HG02970 (cell line): ENCODE measurements at regions not wholly inside any gene's neighbourhood (a gene's known extent, or its start where the extent isn't known, plus 50 kb on each side); places are given as distances from the start of the nearest gene placed in this dataset.

Experiments used
- ATAC-seq: cut with Tn5 transposase; IDR thresholded peaks from one replicate; pipeline ENCODE4 v1.9.1; 2021; ENCODE audit warnings: mild to moderate bottlenecking, moderate library complexity, moderate number of reproducible peaks; ENCODE audit not compliant: unreplicated experiment, low FRiP score

DNA sequence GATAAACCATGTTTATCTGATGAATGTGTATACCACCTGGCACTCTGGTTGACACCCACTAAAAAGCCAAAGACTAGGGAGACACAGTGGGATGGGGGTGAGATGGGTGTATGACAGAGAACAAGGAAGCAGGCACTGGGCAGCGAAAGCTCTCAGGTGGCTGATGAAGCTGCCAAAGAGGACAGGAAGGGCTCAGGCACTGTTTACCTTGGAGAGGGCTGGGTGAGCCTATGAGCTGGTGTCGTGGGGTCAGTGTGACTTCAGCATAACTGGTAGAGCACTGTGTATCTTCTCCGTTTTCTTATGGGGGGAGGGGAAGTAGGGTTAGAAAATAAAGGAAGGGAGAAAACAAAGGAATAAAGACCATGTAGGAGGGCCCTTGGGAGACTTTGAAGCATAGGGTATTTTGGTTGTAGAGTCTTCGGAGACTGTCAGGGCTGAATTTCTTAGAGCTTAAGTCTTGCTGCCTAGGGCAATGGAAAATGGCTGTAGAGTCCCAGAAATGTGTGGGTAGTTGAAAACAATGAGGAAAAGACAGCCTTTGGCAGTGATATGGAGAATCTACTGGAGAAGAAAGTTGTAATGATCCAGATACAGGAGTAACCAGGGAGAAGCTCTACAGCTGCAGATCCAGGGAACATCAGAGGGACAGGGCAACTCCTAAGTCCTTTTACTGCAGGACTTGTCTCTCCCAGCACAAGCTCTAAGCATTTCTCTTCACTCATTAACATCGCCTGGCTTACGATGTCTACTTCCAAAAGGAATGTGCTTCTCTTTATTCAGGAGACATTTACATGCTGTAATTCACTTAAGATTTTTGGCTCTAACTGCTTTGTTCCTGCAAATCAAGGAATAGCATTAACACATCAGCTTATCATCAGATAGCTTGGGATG lies 120.0 kb downstream of the AQP4 start:
- ATAC-seq: no peak

DNA sequence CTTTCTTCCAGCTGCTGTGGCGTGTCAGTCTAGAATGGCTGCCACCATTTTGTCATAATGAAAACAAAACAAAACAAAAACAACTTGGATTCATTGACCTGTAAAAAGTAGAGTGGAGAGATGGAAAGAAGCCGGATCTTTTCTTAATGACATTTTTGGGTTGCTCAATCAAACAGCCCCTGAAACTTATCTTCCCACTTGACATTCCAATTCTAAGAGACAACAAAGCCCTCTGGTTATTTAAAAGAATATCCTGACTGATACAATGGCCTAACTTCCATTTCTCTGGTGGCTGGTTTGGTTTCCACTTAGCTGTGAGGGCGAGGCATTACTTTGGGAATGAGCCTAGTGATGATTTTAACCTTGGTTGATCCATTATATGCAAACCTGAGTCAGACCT lies 123.7 kb downstream of the AQP4 start:
- ATAC-seq: no peak

DNA sequence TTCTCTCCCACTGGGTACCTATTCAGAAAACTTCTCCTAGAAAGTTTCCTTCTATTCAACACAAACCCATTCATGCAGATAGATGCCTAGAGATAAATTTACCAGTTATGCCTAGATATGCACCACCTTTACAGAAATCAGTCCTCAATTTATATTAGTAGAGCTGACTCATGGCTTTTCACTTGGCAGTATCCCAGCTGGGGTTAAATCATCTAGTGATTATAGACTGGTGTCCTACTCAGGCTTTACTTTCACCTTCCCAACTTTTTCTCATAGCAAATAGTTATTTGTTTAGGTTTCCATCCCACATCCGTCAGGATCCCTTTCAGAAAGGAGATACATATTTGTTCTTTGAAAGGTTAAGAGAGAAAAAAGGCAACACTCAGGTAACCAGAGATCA lies 124.5 kb downstream of the AQP4 start:
- ATAC-seq: no peak

DNA sequence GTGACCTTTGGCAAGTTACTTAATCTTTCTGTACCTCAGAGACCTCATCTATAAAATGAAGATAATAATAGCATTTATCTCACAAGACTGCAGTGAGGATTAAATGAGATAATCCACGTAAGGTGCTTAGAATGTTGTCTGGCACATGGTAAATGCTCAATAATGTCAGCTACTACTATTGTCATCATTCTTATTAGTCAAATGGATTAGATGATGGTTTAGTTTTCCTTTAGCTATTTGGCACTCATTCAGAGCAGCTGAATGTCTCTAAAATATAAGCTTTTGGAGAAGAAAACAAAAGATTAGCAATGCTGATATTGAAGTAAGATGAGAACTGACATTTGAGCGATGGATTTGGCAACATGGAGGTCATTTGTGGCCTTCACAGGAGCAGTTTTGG lies 125.1 kb downstream of the AQP4 start:
- no peak for ATAC-seq

DNA sequence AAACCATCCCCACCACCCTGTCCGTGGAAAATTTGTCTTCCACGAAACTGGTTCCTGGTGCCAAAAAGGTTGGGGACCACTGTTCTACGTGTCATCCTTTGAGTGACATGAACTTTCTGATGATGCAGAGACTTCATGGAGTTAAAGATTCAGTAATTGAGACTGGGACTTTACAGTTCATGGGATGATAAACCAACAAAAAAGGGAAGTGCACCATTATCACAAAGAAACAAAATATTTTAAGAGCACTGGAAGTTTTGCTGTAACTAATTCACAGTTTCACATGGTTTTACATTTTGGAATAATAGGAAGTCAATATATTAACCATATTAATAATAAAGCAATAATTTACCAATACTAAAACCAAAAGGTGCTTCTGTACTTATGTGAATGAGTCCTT lies 126.8 kb downstream of the AQP4 start:
- ATAC-seq: no peak

DNA sequence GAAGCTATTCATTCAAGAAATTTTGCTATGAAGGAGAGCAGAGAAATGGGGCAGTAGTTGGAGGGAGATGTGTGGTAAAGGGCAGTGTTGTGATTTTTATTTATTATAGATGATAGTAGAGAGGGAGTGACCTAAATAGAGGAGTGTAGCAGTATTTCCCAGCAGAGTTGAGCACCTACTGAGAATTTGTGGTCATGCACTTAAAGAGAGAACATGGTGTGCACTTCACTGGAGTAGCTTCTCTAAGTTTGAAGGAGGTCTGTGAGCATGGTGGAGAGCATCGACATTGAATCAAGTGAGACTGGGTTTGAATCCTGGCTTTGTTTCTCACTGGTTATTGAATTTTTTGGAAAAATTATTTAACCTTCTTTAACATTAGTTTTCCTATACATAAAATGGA lies 129.2 kb downstream of the AQP4 start:
- no peak for ATAC-seq

DNA sequence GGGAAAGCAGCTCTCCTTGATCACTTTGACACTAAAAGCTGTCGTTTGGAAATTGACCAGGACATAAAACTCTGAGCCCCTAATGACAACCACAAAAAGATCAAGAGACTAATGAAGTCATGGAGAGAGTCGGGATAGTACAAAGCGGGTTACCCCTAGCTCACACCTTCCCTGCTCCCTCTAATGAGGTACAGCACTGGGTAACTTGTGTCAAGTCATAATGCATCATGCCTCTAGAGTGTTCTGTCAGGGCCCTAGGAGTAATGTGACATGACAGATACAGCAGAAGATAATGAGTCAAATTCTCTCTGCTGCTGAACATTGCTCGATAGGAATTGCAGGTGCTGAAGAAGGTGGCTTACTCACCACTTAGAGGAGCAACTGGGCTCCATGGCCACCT lies 130.7 kb downstream of the AQP4 start:
- no peak for ATAC-seq

DNA sequence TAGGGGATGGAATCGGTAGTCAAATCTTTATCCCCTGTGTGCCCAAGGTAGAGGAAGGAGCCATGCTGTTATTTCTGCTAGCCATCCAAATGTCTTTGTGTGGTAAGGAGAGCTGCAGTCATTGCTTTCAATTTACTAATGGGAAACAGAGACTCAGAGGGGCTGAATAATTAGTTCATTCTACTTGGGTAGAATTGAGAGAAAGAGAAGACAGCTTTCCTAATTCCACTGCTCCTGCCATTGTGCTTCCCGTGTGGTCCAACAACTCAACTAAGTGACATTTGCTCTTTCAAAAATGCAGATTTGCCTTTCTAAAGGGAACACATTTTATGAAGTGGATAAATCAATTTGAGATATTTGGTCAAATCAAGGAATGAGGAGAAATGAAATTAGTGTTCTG lies 136.1 kb downstream of the AQP4 start:
- ATAC-seq: no peak

DNA sequence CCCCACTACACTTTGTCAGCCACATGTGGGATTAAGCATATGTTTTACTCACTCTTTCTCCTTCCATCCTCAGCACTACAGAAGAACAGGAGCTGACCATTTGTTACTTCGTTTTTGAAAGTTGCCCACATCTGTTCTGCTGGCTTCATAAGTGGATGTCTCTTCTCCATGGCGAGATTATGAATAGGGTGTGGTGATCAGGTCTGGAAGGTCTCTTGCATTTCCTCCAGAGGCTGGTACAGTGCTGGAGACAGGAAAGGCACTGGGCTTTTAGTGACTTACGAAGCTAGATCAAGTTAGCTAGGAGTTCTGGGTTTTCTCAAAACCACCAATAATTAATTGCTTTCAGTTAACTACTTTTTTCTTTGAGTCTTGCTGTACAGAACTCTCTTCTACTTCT lies 136.5 kb downstream of the AQP4 start:
- ATAC-seq: no peak

DNA sequence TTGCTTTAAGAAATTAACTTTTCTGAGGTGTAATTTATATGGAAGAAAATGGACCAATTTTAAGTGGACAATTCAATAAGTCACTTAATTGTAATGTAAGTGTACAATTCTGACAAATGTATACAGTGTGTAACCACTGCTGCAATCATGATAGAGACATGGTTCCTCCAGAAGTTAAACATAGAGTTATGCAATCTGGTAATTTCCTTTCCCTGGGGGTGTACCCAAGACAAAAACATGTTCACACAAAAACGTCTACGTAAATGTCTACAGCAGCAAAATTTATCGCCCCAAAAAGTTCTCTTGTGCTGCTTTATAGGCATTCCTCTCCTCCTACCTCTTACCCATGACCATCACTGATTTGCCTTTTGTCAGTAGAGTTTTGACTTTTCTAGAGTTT lies 141.5 kb downstream of the AQP4 start:
- ATAC-seq: no peak

DNA sequence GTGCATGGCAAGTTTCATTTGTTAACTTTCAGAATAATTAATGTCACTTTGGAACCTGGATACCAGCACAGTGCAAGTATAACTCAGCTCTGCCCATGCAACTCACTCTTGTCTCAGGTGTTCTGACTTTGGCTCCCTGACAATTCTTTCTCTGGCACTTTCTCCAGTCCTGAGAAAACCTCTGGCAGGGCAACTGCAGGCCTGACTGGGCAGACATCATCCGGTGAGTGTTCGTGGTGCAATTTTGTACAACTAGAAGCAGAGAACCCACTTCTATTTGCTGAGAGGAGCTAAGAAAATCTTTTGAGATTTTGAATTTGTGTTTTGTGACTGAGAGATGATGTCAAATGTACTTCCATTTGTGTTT lies 143.0 kb downstream of the AQP4 start:
- ATAC-seq: no peak

DNA sequence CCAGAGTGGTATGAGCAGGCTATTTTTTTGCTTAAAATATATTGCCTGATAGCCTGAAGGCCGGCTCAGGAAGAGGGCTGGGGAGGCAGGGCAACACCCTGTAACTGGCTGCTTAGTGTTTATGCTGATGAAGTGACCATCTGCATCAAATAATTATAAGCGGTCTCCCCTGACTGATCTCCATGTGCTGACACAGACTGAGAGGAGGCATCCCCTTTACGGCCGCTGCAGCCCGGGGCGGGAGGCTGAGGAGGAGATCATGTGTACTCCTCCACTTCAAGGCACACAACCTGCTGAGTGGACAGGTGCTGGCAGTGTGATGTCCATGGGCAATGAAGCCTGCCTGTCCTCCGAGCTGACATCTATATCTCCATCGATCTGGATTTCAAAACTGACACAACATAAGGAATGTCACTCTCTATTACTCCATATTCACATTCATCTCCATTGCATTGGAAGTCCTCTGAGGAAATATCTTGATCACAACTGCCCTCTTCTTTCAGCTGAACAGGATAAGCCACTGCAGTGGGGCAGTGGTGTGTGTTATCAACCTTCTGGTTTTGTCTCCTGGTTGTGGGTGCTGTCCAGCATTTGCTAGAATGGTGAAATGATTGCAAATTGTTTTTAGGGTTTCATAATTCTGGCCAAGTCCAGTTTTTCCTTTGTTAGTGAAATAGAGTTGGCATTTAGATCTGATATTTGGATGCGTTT lies 143.5 kb downstream of the AQP4 start:
- ATAC-seq: no peak

DNA sequence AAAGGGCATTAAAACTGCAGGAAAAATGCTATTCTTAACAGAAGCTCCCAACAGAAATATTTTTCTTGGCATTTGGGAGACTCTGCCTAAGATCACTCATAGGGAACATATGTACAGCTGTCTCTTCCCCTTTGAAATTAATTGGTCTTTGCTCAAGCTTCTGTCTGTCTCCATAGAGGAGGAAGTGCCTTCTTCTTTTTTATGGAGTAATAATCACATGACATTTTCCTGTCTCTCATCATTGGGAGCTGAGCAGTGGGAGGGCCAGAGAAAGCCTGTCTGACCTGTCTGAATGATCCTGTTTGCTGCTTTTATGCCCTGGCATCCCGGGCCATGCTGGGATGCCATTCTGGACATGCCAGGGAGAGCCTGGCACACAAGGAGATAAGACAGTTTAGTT lies 145.6 kb downstream of the AQP4 start:
- no peak for ATAC-seq

DNA sequence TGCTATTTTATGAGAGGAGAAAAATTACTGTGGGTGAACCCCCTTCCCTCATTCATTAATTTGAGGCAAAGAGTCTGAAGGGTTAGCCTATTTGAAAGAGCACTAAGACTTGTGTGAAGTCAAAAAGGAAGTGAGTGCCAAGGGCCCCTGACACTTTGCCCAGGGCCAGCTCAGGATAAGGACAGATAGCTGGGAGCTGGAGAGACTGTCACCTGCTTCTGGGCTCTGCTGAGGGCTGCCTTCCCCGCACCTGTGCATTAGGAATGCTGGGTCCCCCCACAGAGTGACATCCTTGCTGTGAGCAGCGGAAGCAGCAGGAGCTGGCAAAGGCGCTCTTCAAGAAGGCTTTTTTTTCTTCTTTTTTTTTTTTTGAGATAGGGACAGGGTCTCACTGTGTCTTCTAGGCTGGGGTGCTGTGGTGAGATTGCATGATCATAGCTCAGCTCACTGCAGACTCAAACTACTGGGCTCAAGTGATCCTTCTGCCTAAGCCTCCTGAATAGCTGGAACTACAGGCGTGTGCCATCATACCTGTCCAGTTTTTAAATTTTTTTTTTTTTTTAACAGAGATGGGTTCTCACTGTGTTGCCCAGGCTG lies 148.3 kb downstream of the AQP4 start:
- ATAC-seq: no peak

DNA sequence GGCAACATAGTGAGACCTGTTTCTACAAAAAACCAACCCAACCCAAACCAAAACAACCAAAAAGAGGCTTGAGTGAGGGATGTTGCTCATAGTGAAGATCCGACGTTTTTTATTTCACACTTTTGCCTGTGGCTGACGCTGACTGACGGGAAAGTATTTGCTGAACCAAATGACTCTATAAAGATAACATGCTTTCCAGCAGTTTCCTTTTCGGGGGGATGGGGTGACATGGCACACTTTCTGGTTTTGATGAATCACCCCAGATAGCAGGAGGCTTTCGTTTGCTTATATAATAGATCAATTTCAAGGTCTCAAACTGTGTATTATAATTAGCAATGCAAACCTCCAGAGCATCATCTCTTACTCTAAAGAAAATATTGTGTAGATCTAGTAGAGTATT lies 150.8 kb downstream of the AQP4 start:
- no peak for ATAC-seq

DNA sequence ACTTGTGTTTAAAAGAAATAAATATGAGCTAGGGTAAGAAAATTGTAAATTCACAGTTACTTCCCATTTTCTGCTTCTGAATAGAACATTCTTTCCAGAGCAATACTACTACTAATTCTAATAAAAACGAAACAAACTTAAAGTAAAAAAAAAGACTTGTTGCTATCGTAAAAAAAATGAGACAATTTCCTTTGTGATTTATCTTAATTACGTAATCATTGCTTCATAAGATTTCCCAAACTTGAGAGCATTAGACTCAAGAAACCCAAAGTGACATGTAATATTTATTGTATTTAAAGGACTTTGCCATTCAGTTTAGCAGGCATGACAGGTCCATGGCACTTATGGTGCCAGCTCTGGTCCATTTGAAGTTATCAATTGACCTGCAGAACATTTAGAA lies 153.8 kb downstream of the AQP4 start:
- ATAC-seq: no peak

DNA sequence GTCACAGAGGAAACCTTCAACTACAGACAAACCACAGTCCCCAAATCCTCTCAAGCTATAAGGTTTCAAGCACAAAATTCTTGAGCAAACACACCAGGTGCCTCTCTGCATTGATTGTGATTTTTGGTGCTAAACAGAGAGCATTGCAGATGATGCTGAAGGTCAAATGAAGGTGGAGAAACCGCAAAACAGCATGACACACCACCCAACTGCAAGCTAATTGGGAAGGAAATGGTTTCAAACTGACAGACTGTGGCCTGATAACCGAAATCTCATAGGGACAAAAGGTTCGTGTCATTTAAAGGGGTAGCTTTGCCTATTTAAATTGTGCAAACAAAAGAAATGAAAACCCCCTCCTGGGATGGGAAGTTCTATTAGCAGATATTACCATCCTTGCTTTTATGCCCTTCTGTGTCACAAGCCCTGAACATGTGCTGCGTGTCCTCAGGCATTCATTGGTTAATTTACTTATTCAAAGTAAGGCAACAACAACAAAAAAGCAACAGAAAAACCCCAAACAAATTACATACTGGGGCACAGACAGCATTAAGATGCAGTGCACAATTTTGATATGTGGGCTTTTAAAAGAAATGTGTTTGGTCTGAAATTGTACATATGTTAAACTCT lies 154.9 kb downstream of the AQP4 start:
- ATAC-seq: no peak

DNA sequence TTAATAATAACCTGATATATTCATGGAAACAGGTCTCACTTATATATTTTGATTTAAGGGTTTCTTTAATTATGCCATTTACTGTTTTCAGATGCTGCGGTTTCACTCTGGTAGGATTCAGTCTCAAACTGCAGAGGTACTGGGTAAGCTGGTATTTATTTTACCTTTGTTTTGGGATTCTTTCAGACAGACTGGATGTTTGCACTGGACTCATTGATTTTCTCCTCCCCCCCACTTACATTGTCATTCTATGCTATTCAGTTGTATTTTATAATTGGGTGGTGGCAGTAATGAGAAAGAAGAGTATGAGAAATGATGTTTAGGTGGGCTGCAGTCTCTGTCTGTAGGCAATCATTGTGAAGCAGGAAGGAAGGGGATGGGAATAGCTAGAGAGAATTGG lies 155.6 kb downstream of the AQP4 start:
- ATAC-seq: no peak

DNA sequence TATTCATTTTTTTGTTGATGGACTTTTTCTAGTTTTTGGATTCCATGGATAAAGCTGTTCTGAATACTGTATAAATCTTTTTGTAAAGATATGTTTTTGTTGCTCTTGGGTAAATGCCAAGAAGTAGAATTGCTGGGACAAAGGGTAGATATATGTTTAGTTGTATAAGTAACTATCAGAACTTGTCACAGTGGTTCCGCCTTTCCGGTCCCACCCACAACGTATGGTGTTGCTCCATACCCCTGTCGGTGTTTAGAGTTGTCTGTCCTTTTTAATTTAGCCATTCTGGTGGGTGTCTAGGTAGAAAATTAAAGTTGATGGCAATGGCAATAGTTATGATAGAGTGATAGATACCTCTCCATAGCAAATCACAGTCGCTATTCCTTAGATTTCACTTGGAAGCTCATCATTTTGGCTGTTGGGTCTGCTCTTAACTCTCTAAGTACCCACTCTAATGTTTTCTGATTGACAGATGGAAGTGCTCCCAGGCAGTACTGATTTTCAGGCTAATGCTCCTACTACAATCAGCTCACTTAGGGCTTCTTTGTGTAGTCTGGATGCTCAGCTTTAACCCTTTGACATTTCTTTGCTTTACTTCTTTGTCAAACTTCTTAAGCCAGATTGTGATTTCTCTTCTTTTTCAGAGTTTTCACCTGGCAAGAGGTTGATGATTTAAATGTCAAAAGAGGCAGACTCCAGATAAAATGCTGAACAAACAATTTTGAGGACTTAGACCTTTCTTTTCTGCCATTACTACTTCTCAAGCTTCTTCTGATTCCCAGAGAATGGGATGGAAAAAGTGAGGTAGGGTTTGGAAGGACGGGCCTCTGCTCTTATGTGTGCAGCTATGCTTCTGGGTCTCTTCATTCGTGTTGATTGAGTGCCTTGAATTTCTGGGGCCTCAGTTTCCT lies 156.4 kb downstream of the AQP4 start:
- no peak for ATAC-seq

DNA sequence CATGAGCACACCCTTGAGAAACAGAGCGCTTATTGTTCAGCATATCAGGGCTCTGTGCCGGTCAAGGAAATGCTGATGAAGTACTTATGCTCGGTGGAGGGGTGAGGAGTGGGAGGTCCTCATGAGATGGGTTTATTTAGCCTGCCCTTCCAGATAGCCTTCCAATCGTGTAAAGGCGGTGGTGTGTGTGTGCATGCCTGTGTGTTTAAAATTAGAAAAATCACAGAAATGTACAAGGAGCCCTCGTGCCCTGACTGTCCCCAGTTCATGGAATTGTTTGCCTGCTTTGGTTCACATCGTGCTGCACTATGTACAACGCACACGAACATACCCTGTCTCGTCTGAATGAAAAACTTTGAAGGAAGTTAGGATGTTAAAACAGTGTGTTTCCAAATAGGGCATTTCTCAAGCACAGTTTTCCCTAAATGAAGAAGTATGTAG lies 158.6 kb downstream of the AQP4 start:
- ATAC-seq: no peak
